AG08396 (cell line): ENCODE measurements at regions not wholly inside any gene's neighbourhood (a gene's known extent, or its start where the extent isn't known, plus 50 kb on each side); places are given as distances from the start of the nearest gene placed in this dataset.
A peak's percentile ranks its signal among the peaks of the same experiment; 100 is the strongest.
"Not testable (repeated sequence)": the region's sequence is repeated elsewhere in the genome, so short reads cannot be mapped to it uniquely, and the experiment has no call there.

Experiments
- DNase-seq: peaks from one replicate; pipeline ENCODE4 v3.0.0; 2012; ENCODE audit warnings: low spot score, mixed read lengths

- peak; percentile 17 for DNase-seq
Measured at GRCh38 chrX:65451663-65452062, 82.9 kb downstream of the LAS1L start.

DNA sequence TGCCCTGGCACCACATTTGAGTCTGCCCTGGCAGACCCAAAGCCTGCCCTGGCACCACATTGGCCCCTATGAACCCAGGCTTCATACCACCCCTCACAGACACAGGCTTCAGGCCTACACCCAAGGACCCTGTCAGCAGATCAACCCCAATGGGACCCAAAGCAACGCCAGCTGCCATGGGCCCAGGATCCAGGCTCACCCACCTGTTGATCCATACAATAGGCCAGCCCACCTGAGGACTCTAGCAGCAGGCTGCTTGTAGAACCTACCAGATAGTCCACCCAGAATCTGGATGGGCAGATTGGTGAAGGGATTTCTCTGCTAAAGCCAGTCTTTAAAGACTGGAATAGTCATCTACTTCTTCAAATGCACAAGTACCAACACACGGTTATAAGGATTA is 114.4 kb downstream of the LAS1L start:
- DNase-seq: no peak

GRCh38 chrX:65407662-65408061 is 126.9 kb downstream of the LAS1L start:
- not testable (repeated sequence) for DNase-seq

- DNase-seq: no peak
Measured at GRCh38 chrX:65407157-65407626, 127.4 kb downstream of the LAS1L start.

- peak; percentile 8 for DNase-seq
Measured at GRCh38 chrX:65406532-65406931, 128.1 kb downstream of the LAS1L start.

DNA sequence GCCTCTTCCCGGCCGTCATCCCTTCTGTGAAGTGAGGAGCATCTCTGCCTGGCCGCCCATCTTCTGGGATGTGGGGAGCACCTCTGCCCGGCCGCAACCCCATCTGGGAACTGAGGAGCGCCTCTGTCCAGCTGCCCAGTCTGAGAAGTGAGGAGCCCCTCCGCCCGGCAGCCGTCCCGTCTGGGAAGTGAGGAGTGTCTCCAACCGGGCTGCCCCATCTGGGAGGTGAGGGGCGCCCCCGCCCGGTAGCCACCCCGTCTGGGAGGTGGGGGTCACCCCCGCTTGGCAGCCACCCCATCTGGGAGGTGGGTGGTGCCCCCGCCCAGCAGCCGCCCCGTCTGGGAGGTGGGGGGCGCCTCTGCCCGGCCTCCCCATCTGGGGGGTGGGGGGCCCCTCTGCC is 142.3 kb downstream of the LAS1L start:
- no peak for DNase-seq

DNA sequence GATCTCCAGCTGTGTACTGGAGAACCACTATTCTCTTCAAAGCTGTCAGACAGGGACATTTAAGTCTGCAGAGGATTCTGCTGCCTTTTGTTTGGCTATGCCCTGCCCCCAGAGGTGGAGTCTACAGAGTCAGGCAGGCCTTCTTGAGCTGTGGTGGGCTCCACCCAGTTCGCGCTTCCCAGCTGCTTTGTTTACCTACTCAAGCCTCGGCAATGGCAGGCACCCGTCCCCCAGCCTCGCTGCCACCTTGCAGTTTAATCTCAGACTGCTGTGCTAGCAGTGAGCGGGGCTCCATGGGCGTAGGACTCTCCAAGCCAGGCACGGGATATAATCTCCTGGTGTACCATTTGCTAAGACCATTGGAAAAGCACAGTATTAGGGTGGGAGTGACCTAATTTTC is 145.5 kb downstream of the LAS1L start:
- not testable (repeated sequence) for DNase-seq
